ENCODE measurements at regions not wholly inside any gene's neighbourhood (a gene's known extent, or its start where the extent isn't known, plus 50 kb on each side); places are given as distances from the start of the nearest gene placed in this dataset.

DNA sequence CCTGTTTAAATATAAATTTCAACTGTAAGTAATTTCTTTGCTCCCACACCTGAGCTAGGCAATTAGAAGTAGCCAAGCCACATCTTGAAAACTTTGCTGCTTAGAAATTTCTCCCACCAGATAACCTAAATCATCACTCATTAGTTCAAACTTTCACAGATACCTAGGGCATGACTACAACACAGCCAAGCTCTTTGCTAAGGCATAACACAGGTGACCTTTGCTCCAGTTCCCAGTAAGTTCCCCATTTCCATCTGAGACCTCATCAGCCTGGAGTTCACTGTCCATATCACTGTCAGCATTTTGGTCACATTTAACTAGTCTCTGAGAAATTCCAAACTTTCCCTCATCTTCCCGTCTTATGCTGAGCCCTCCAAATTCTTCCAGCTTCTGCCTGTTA is 79.8 kb upstream of the OPRM1 start:
- no peaks in the 10 kb centered on the region for H3K36me3 ChIP-seq (ENCODE audit: insufficient read depth, low read length)
- BruUV-seq (replicated peaks): no TSS peak
- no peaks in the 10 kb centered on the region for H3K4me1 ChIP-seq (ENCODE audit: insufficient read depth, low read length, poor library complexity, severe bottlenecking)
- H4K20me1 ChIP-seq (ENCODE audit: insufficient read depth, low read length): no peaks in the 10 kb centered on the region
- H3K9me2 ChIP-seq (ENCODE audit: insufficient read depth, low read length): no peaks in the 10 kb centered on the region
- no peaks in the 10 kb centered on the region for H3K9me3 ChIP-seq (ENCODE audit: low read length)
- POLR2A ChIA-PET: no interaction called here
- intact Hi-C loops (cut with micrococcal nuclease; ENCODE audit: unreplicated experiment): no loop called here
- TF ChIP-seq, protein P1, sequence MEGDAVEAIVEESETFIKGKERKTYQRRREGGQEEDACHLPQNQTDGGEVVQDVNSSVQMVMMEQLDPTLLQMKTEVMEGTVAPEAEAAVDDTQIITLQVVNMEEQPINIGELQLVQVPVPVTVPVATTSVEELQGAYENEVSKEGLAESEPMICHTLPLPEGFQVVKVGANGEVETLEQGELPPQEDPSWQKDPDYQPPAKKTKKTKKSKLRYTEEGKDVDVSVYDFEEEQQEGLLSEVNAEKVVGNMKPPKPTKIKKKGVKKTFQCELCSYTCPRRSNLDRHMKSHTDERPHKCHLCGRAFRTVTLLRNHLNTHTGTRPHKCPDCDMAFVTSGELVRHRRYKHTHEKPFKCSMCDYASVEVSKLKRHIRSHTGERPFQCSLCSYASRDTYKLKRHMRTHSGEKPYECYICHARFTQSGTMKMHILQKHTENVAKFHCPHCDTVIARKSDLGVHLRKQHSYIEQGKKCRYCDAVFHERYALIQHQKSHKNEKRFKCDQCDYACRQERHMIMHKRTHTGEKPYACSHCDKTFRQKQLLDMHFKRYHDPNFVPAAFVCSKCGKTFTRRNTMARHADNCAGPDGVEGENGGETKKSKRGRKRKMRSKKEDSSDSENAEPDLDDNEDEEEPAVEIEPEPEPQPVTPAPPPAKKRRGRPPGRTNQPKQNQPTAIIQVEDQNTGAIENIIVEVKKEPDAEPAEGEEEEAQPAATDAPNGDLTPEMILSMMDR (conservative IDR thresholded peaks at IDR 0.05; ENCODE audit: low read length): no peak
- no peak for TF ChIP-seq EZH2phosphoT487 (IDR thresholded peaks at IDR 0.05; ENCODE audit: borderline replicate concordance, low read depth, low read length)
- no peak overlapping the region for H3K4me3 ChIP-seq (ENCODE audit: low read depth, low read length, poor library complexity, severe bottlenecking)
- H3K27ac ChIP-seq (ENCODE audit: low read depth, low read length, poor library complexity, severe bottlenecking): no peak overlapping the region
- H2AFZ ChIP-seq (ENCODE audit: low read length): no peak overlapping the region
- no peak for DNase-seq (ENCODE audit: low spot score)
- CTCF ChIA-PET (ENCODE audit: unreplicated experiment): no interaction called here
- H3K4me2 ChIP-seq (ENCODE audit: low read length): no peak overlapping the region
- no peaks in the 10 kb centered on the region for H3K79me2 ChIP-seq (ENCODE audit: insufficient read depth, low read depth, low read length)

DNA sequence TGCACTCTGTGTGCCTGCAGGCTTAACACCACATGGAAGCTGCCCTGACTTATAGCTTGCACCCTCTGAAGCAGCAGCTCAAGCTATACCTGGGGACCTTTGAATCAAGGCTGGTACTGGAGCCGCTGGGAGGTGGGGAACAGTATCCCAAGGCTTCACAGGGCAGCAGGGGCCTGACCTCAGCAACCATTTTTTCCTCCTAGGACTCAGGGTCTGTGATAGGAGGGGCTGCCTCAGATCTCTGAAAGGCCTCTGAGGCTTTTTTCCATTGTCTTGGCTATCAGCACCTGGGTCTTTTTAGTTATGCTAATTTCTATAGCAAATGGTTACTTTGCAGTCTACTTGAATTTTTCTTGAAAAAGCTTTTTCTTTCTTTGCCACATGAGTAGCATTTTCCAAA is 80.2 kb upstream of the OPRM1 start:
- ChIA-PET CTCF (ENCODE audit: unreplicated experiment) (no interaction called here), POLR2A (no interaction called here)
- Histone ChIP-seq H3K4me1 (ENCODE audit: insufficient read depth, low read length, poor library complexity, severe bottlenecking) (no peaks in the 10 kb centered on the region), H2AFZ (ENCODE audit: low read length) (no peak overlapping the region), H3K36me3 (ENCODE audit: insufficient read depth, low read length) (no peaks in the 10 kb centered on the region), H4K20me1 (ENCODE audit: insufficient read depth, low read length) (no peaks in the 10 kb centered on the region), H3K4me3 (ENCODE audit: low read depth, low read length, poor library complexity, severe bottlenecking) (no peak overlapping the region), H3K27ac (ENCODE audit: low read depth, low read length, poor library complexity, severe bottlenecking) (no peak overlapping the region), H3K9me3 (ENCODE audit: low read length) (no peaks in the 10 kb centered on the region), H3K4me2 (ENCODE audit: low read length) (no peak overlapping the region), H3K9me2 (ENCODE audit: insufficient read depth, low read length) (no peaks in the 10 kb centered on the region), H3K79me2 (ENCODE audit: insufficient read depth, low read depth, low read length) (no peaks in the 10 kb centered on the region)
- BruUV-seq (replicated peaks): no TSS peak
- intact Hi-C loops (cut with micrococcal nuclease; ENCODE audit: unreplicated experiment): no loop called here
- no peak for TF ChIP-seq EZH2phosphoT487 (IDR thresholded peaks at IDR 0.05; ENCODE audit: borderline replicate concordance, low read depth, low read length)
- TF ChIP-seq, protein P1 (conservative IDR thresholded peaks at IDR 0.05; ENCODE audit: low read length): no peak
- no peak for DNase-seq (ENCODE audit: low spot score)

DNA sequence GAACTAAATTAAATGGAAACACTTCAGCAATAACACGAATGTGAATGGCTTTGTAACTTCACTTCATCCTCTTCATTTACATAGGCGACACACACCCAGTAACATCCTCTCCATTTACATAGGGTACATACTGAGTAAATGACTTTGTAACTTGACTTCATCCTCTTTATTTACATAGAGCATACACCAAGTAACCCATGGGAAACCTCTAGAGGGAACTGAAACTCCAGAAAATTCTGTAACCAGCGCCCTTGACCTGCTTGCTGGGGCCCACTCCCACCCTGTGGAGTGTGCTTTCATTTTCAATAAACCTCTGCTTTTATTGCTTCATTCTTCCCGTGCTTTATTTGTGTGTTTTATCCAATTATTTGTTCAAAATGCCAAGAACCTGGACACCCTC is 81.6 kb upstream of the OPRM1 start:
- H2AFZ ChIP-seq (ENCODE audit: low read length): no peak overlapping the region
- DNase-seq (ENCODE audit: low spot score): no peak
- no peak overlapping the region for H3K4me3 ChIP-seq (ENCODE audit: low read depth, low read length, poor library complexity, severe bottlenecking)
- POLR2A ChIA-PET: no interaction called here
- no peak overlapping the region for H3K27ac ChIP-seq (ENCODE audit: low read depth, low read length, poor library complexity, severe bottlenecking)
- H3K4me1 ChIP-seq (ENCODE audit: insufficient read depth, low read length, poor library complexity, severe bottlenecking): no peaks in the 10 kb centered on the region
- no TSS peak for BruUV-seq (replicated peaks)
- H3K36me3 ChIP-seq (ENCODE audit: insufficient read depth, low read length): no peaks in the 10 kb centered on the region
- CTCF ChIA-PET (ENCODE audit: unreplicated experiment): no interaction called here
- no peaks in the 10 kb centered on the region for H3K79me2 ChIP-seq (ENCODE audit: insufficient read depth, low read depth, low read length)
- H3K9me3 ChIP-seq (ENCODE audit: low read length): no peaks in the 10 kb centered on the region
- no peak for TF ChIP-seq EZH2phosphoT487 (IDR thresholded peaks at IDR 0.05; ENCODE audit: borderline replicate concordance, low read depth, low read length)
- TF ChIP-seq, protein P1 (conservative IDR thresholded peaks at IDR 0.05; ENCODE audit: low read length): no peak
- H4K20me1 ChIP-seq (ENCODE audit: insufficient read depth, low read length): no peaks in the 10 kb centered on the region
- H3K4me2 ChIP-seq (ENCODE audit: low read length): no peak overlapping the region
- intact Hi-C loops (cut with micrococcal nuclease; ENCODE audit: unreplicated experiment): no loop called here
- H3K9me2 ChIP-seq (ENCODE audit: insufficient read depth, low read length): no peaks in the 10 kb centered on the region
